IPS DF 6.9 (cell line): ENCODE measurements at regions not wholly inside any gene's neighbourhood (a gene's known extent, or its start where the extent isn't known, plus 50 kb on each side); places are given as distances from the start of the nearest gene placed in this dataset.

Experiments used
- DNase-seq: peaks from one replicate; pipeline ENCODE4 v3.0.0-alpha.2; 2013; ENCODE audit warnings: low read depth, low spot score
- H3K27ac ChIP-seq: one replicate; pipeline ENCODE4 v1.5.1; 2013; ENCODE audit warnings: low read length, control low read depth
- H3K27me3 ChIP-seq: 2 replicates; pipeline ENCODE4 v1.6.1; 2013; ENCODE audit warnings: mild to moderate bottlenecking, low read length; ENCODE audit not compliant: control insufficient read depth, insufficient read depth
- H3K36me3 ChIP-seq: 2 replicates; pipeline ENCODE4 v1.6.1; 2013; ENCODE audit warnings: low read length; ENCODE audit not compliant: control insufficient read depth, insufficient read depth
- H3K4me1 ChIP-seq: 2 replicates; pipeline ENCODE4 v1.6.1; 2013; ENCODE audit warnings: low read length; ENCODE audit not compliant: control insufficient read depth, insufficient read depth
- H3K4me3 ChIP-seq: 2 replicates; pipeline ENCODE4 v1.5.1; 2013; ENCODE audit warnings: mild to moderate bottlenecking, low read length
- H3K9me3 ChIP-seq: 2 replicates; pipeline ENCODE4 v1.6.1; 2013; ENCODE audit warnings: low read length, inconsistent platforms; ENCODE audit not compliant: control insufficient read depth, insufficient read depth
- WGBS: extraction: QIAGEN DNeasy Blood & Tissue Kit; methylation state at CpG from one replicate; pipeline ENCODE4 v1.1.7; 2013; ENCODE audit warnings: mixed read lengths, missing lambda C conversion rate; ENCODE audit not compliant: insufficient read length, insufficient coverage; 5-methylcytosine and 5-hydroxymethylcytosine counted together

- Histone ChIP-seq H3K36me3 (no peaks in the 10 kb centered on the region), H3K27me3 (no peaks in the 10 kb centered on the region), H3K9me3 (no peaks in the 10 kb centered on the region), H3K27ac (no peak overlapping the region), H3K4me1 (0 out of 2 replicates have a peak, but pooled peaks cover 1% of the 10 kb centered on the region), H3K4me3 (no peak overlapping the region)
- WGBS, result no CpG with 5 or more reads among the region's 1 CpG
- no peak for DNase-seq
These were observed 464.3 kb upstream of the NRP1 start for GRCh38 chr10:33798754-33799153.

- Histone ChIP-seq H3K9me3 (no peaks in the 10 kb centered on the region), H3K27me3 (no peaks in the 10 kb centered on the region), H3K4me3 (no peak overlapping the region), H3K27ac (no peak overlapping the region), H3K4me1 (0 out of 2 replicates have a peak, but pooled peaks cover 1% of the 10 kb centered on the region), H3K36me3 (no peaks in the 10 kb centered on the region)
- DNase-seq, result no peak
- WGBS, result no CpG with 5 or more reads among the region's 2 CpGs
These were observed 462.2 kb upstream of the NRP1 start for GRCh38 chr10:33796680-33797079.

GRCh38 chr10:33795529-33795928 is 461.1 kb upstream of the NRP1 start:
- Histone ChIP-seq H3K36me3 (no peaks in the 10 kb centered on the region), H3K4me1 (peaks cover 3% of the 10 kb centered on the region), H3K27me3 (no peaks in the 10 kb centered on the region), H3K9me3 (no peaks in the 10 kb centered on the region), H3K27ac (no peak overlapping the region), H3K4me3 (no peak overlapping the region)
- no peak for DNase-seq

- H3K4me1 ChIP-seq, result peaks cover 3% of the 10 kb centered on the region
- H3K27me3 ChIP-seq, result no peaks in the 10 kb centered on the region
- DNase-seq, result no peak
- no CpG with 5 or more reads among the region's 3 CpGs for WGBS
- no peak overlapping the region for H3K4me3 ChIP-seq
- no peak overlapping the region for H3K27ac ChIP-seq
- no peaks in the 10 kb centered on the region for H3K9me3 ChIP-seq
- no peaks in the 10 kb centered on the region for H3K36me3 ChIP-seq
These were observed 460.0 kb upstream of the NRP1 start for GRCh38 chr10:33794460-33794859.

GRCh38 chr10:33793793-33794192 is 459.3 kb upstream of the NRP1 start:
- Histone ChIP-seq H3K27me3 (no peaks in the 10 kb centered on the region), H3K4me3 (no peak overlapping the region), H3K9me3 (no peaks in the 10 kb centered on the region), H3K36me3 (no peaks in the 10 kb centered on the region), H3K27ac (no peak overlapping the region), H3K4me1 (peaks cover 2% of the 10 kb centered on the region)
- DNase-seq, result no peak
- no CpG with 5 or more reads among the region's 2 CpGs for WGBS

GRCh38 chr10:33791272-33791660 is 456.8 kb upstream of the NRP1 start:
- Histone ChIP-seq H3K4me1 (peaks cover 2% of the 10 kb centered on the region), H3K27me3 (no peaks in the 10 kb centered on the region), H3K27ac (no peak overlapping the region), H3K9me3 (no peaks in the 10 kb centered on the region), H3K36me3 (no peaks in the 10 kb centered on the region), H3K4me3 (no peak overlapping the region)
- WGBS, result no CpG with 5 or more reads among the region's 5 CpGs
- no peak for DNase-seq

GRCh38 chr10:33790521-33791271 is 456.2 kb upstream of the NRP1 start:
- DNase-seq, result no peak
- no CpG with 5 or more reads among the region's 12 CpGs for WGBS
- Histone ChIP-seq H3K4me3 (no peak overlapping the region), H3K4me1 (peaks cover 2% of the 10 kb centered on the region), H3K27ac (no peak overlapping the region), H3K27me3 (no peaks in the 10 kb centered on the region), H3K9me3 (no peaks in the 10 kb centered on the region), H3K36me3 (no peaks in the 10 kb centered on the region)

GRCh38 chr10:33783557-33783956 is 449.1 kb upstream of the NRP1 start:
- no peaks in the 10 kb centered on the region for H3K36me3 ChIP-seq
- H3K27ac ChIP-seq, result no peak overlapping the region
- WGBS, result no CpG with 5 or more reads among the region's 1 CpG
- H3K9me3 ChIP-seq, result no peaks in the 10 kb centered on the region
- H3K27me3 ChIP-seq, result no peaks in the 10 kb centered on the region
- DNase-seq, result no peak
- no peak overlapping the region for H3K4me3 ChIP-seq
- no peaks in the 10 kb centered on the region for H3K4me1 ChIP-seq

GRCh38 chr10:33783078-33783477 is 448.6 kb upstream of the NRP1 start:
- WGBS, result no CpG with 5 or more reads among the region's 3 CpGs
- no peak for DNase-seq
- H3K36me3 ChIP-seq, result no peaks in the 10 kb centered on the region
- H3K4me3 ChIP-seq, result no peak overlapping the region
- no peaks in the 10 kb centered on the region for H3K9me3 ChIP-seq
- no peaks in the 10 kb centered on the region for H3K4me1 ChIP-seq
- H3K27ac ChIP-seq, result no peak overlapping the region
- H3K27me3 ChIP-seq, result no peaks in the 10 kb centered on the region

GRCh38 chr10:33781606-33782395 is 447.3 kb upstream of the NRP1 start:
- no peaks in the 10 kb centered on the region for H3K27me3 ChIP-seq
- no peaks in the 10 kb centered on the region for H3K4me1 ChIP-seq
- no peaks in the 10 kb centered on the region for H3K36me3 ChIP-seq
- H3K9me3 ChIP-seq, result no peaks in the 10 kb centered on the region
- no peak overlapping the region for H3K27ac ChIP-seq
- WGBS, result 100% methylated on average over 2 of the region's 7 CpGs
- H3K4me3 ChIP-seq, result no peak overlapping the region
- no peak for DNase-seq
